BJ (cell line): ENCODE measurements at regions not wholly inside any gene's neighbourhood (a gene's known extent, or its start where the extent isn't known, plus 50 kb on each side); places are given as distances from the start of the nearest gene placed in this dataset.

Experiments used
- CTCF ChIA-PET: fragments of 350-600 bp; formaldehyde crosslinking; extraction: SDS; loops from one replicate; lab custom pipeline; 2021; ENCODE audit warnings: antibody characterized with exemption, inconsistent platforms; lab: Yijun Ruan, JAX
- POLR2A ChIA-PET: fragments of 300-600 bp; sonication (Branson Sonifier 250); formaldehyde crosslinking; extraction: SDS; loops from one replicate; lab custom pipeline; 2021; ENCODE audit warnings: antibody characterized with exemption; lab: Charles Lee
- DNase-seq: peaks from one replicate; pipeline ENCODE4 v3.0.0-alpha.2; 2011; ENCODE audit warnings: low read depth
- H3K27me3 ChIP-seq: 2 replicates; pipeline ENCODE4 v1.6.0; 2011; ENCODE audit warnings: low read length; ENCODE audit not compliant: control insufficient read depth, insufficient read depth
- H3K36me3 ChIP-seq: 2 replicates; pipeline ENCODE4 v1.5.1; 2011; ENCODE audit warnings: low read length; ENCODE audit not compliant: control insufficient read depth, insufficient read depth
- H3K4me3 ChIP-seq: 2 replicates; pipeline ENCODE4 v1.5.1; 2011; ENCODE audit warnings: low read depth, mild to moderate bottlenecking, control low read depth, low read length
- CTCF ChIP-seq: IDR thresholded peaks from 2 replicates; pipeline ENCODE4 v1.5.1; 2011; ENCODE audit warnings: low read depth, mild to moderate bottlenecking, control low read depth, inconsistent platforms, low read length, moderate library complexity; ENCODE audit not compliant: insufficient read depth

DNA sequence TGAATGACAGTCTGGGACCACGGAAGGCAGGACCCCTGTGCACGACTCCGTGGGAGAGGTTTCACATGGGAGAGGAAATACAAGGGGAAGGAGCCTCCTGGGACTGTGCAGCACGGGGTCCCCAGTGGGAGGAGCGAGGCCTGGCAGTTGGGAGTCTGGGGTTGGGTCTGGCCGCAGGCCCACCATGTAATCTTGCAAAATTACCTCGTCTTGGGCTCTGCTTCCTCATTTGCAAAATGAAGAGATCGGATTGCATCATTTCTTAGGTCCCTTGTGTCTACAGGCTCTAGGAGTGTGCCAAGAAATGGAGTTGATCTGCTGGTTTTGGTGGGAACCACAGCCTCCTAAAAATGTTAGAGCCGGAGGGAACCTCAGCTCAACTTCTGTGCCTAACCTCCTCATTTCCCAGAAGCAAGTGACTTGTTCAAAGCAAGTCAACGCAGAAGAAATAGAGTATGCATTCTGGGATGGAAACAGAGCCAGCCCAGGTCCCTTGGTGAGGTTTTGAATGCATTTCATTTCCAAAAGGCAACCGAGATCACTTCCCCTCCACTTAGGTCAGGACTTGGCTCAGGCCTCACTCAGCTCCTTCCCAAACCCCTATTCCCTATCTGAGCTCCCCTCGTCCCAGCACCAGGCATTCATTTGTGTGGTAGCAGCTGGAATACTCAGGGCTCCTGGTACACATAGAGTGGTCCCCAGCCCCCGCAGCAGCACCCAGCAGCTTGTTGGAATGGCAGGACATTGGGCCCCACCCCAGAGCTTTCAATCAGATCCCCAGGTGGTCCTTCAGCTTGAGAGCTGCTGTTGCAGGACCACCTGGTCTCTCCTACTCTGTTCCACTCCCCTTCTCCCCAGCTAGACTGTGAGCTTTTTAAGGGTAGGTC, 267.7 kb downstream of the XXYLT1 start:
- POLR2A ChIA-PET: interaction anchor here (0.6 kb wide), 1 partner anchor 315 kb away, joined by 4 read pairs; no protein-coding TSS in a partner anchor
- Histone ChIP-seq H3K4me3 (no peak overlapping the region), H3K27me3 (peaks cover 12% of the 10 kb centered on the region), H3K36me3 (no peaks in the 10 kb centered on the region)
- TF ChIP-seq CTCF: no peak
- CTCF ChIA-PET: interaction anchor here (1.0 to 2.1 kb wide), 3 partner anchors 11 to 321 kb away, joined by 3 to 5 read pairs (median 4); no protein-coding TSS in a partner anchor
- DNase-seq: no peak

- DNase-seq: no peak
- no peak overlapping the region for H3K4me3 ChIP-seq
- no peak for TF ChIP-seq CTCF
- H3K36me3 ChIP-seq: no peaks in the 10 kb centered on the region
- CTCF ChIA-PET: interaction anchor here (2.1 kb wide), 1 partner anchor 321 kb away, joined by 5 read pairs; no protein-coding TSS in a partner anchor
- H3K27me3 ChIP-seq: peaks cover 14% of the 10 kb centered on the region
- POLR2A ChIA-PET: no interaction called here
These were observed 267.1 kb downstream of the XXYLT1 start for GRCh38 chr3:195003893-195004289.

DNA sequence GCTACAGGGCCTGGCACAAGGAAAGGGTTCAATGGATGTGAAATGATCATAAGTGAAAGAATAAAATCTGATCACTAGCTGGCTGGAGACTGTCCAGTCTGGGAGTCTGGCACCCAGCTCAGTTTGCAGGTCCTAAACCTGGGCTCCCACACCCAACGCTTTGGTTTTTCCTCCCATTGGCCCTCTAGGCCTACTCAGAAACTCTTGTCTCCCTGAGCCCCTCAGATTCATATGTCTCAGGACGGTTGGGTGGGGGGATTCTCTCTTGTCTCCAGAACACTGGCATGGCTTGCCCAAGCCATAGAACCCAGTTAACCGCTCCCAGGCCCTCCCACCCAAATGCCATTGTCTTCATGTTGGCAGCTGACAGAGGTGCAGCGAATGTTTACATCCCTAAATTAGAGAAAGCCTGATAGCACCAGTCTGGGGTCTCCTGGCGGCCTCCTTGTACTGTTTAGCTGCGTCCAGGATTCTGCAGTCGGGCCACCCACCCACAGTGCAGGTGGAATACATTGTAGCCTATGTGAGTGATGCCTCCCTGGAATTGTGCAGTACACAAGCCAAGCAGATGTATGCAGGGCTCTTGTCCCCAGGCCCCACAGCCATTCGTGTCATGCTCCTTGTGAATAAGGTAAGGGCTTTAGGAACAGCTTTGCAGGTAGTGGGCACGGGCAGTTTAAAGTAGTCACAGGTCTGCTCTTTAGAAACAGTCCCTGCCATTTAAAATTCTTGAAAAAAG, 266.3 kb downstream of the XXYLT1 start:
- H3K4me3 ChIP-seq: no peak overlapping the region
- no peak for DNase-seq
- ChIA-PET POLR2A (no interaction called here), CTCF (interaction anchor here (2.1 kb wide), 1 partner anchor 322 kb away, joined by 5 read pairs; no protein-coding TSS in a partner anchor)
- H3K27me3 ChIP-seq: peaks cover 17% of the 10 kb centered on the region
- TF ChIP-seq CTCF: no peak
- H3K36me3 ChIP-seq: no peaks in the 10 kb centered on the region

DNA sequence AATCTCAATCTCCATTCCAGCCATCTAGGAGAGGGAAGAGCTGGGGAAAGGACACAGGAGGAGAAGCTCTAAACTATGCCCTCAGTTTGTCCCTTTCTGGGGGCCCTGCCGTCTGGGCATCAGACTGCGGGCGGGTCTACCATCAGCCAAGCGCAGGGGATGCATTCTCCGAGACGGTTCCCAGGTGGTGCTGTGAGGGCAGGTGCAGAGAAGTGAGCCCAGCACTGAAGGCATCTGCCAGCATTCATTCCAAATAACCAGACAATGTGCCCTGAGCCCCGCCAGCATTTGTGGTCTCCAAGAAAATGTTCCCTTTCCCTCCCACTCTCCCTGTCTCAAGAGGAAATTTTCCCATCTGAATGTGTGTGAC, 265.7 kb downstream of the XXYLT1 start:
- H3K36me3 ChIP-seq: no peaks in the 10 kb centered on the region
- DNase-seq: no peak
- no peak overlapping the region for H3K4me3 ChIP-seq
- POLR2A ChIA-PET: no interaction called here
- CTCF ChIA-PET: no interaction called here
- H3K27me3 ChIP-seq: peaks cover 17% of the 10 kb centered on the region
- TF ChIP-seq CTCF: no peak
